HEK293T (cell line): ENCODE measurements at regions not wholly inside any gene's neighbourhood (a gene's known extent, or its start where the extent isn't known, plus 50 kb on each side); places are given as distances from the start of the nearest gene placed in this dataset.

Experiments
- CTCF ChIA-PET: fragments of 350-600 bp; formaldehyde crosslinking; extraction: SDS; loops from one replicate; lab custom pipeline; 2021; ENCODE audit warnings: antibody characterized with exemption, inconsistent platforms; lab: Yijun Ruan, JAX
- POLR2A ChIA-PET: fragments of 350-600 bp; formaldehyde crosslinking; extraction: SDS; loops from one replicate; lab custom pipeline; 2020; ENCODE audit warnings: antibody characterized with exemption, inconsistent platforms; lab: Yijun Ruan, JAX
- DNase-seq: peaks from one replicate; pipeline ENCODE4 v3.0.0; 2012; ENCODE audit warnings: mixed read lengths; ENCODE audit errors: extremely low spot score
- ARNT ChIP-seq: fragments of 450-650 bp; IDR thresholded peaks from 2 replicates; pipeline ENCODE4 v1.6.1; 2017; ENCODE audit warnings: mild to moderate bottlenecking
- BHLHE40 ChIP-seq: fragments of 450-650 bp; IDR thresholded peaks from 2 replicates; pipeline ENCODE4 v1.6.1; 2016; ENCODE audit warnings: mild to moderate bottlenecking, moderate library complexity, borderline replicate concordance
- CTBP1 ChIP-seq: fragments of 450-650 bp; IDR thresholded peaks from 2 replicates; pipeline ENCODE4 v1.6.1; 2016; ENCODE audit warnings: borderline replicate concordance
- ELF4 ChIP-seq: fragments of 450-650 bp; IDR thresholded peaks from 2 replicates; pipeline ENCODE4 v1.6.1; 2017; ENCODE audit warnings: antibody characterized with exemption
- FOXA1 ChIP-seq: fragments of 450-650 bp; IDR thresholded peaks from 2 replicates; pipeline ENCODE4 v1.6.1; 2016; ENCODE audit warnings: mild to moderate bottlenecking
- FOXK2 ChIP-seq: fragments of 450-650 bp; IDR thresholded peaks from 2 replicates; pipeline ENCODE4 v1.6.1; 2016; ENCODE audit warnings: mild to moderate bottlenecking
- FOXM1 ChIP-seq: fragments of 450-650 bp; IDR thresholded peaks from 2 replicates; pipeline ENCODE4 v1.6.1; 2017; ENCODE audit warnings: mild to moderate bottlenecking, borderline replicate concordance
- HDGF ChIP-seq: fragments of 450-650 bp; IDR thresholded peaks from 2 replicates; pipeline ENCODE4 v1.6.1; 2017; ENCODE audit warnings: antibody characterized with exemption, borderline replicate concordance
- L3MBTL2 ChIP-seq: fragments of 450-650 bp; conservative IDR thresholded peaks from 2 replicates; pipeline ENCODE4 v1.6.1; 2016; ENCODE audit warnings: mild to moderate bottlenecking
- LEF1 ChIP-seq: fragments of 450-650 bp; IDR thresholded peaks from 2 replicates; pipeline ENCODE4 v1.6.1; 2017; ENCODE audit warnings: mild to moderate bottlenecking, borderline replicate concordance
- NFRKB ChIP-seq: fragments of 450-650 bp; IDR thresholded peaks from 2 replicates; pipeline ENCODE4 v1.6.1; 2016; ENCODE audit warnings: mild to moderate bottlenecking, moderate library complexity
- PKNOX1 ChIP-seq: fragments of 450-650 bp; IDR thresholded peaks from 2 replicates; pipeline ENCODE4 v1.6.1; 2016
- SP1 ChIP-seq: fragments of 450-650 bp; IDR thresholded peaks from 2 replicates; pipeline ENCODE4 v1.6.1; 2017
- SUZ12 ChIP-seq: fragments of 450-650 bp; IDR thresholded peaks from 2 replicates; pipeline ENCODE4 v1.6.1; 2016; ENCODE audit warnings: mild to moderate bottlenecking
- TARDBP ChIP-seq: fragments of 450-650 bp; IDR thresholded peaks from 2 replicates; pipeline ENCODE4 v1.6.1; 2016
- ZNF384 ChIP-seq: fragments of 450-650 bp; IDR thresholded peaks from 2 replicates; pipeline ENCODE4 v1.6.1; 2016

DNA sequence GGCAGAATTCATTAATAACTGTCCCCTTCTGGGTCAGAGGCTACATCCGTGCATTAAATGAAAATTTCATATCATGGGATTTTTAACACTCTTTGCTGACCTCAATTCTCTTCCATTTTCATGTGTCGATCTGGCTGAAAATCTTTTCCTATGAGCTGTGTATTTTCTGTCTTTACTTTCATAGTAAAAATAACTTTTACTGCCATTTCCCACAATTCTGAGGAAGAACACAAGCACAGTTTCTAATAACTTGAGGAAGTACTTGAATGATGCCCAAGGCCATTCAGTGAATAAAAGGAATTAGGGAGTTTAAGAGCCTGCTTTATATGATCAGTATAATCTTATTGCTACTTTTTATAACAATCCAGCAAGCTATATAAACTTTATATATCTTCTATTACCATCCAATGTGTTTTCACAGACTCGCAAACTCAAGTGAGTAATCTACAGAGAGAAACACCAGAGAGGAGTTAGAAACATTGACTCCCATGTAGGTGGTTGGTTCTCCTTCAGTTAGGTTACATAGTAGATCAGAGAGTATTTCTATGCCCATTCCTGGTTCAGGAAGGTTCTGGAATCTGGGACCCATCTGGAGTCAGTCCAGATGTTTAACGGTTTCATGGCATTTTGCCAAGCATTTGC, 340.0 kb downstream of the FBXO15 start:
- ChIA-PET CTCF (no interaction called here), POLR2A (no interaction called here)
- TF ChIP-seq FOXM1, result no peak
- no peak for TF ChIP-seq NFRKB
- TF ChIP-seq ZNF384, result no peak
- TF ChIP-seq PKNOX1, result no peak
- no peak for TF ChIP-seq TARDBP
- TF ChIP-seq ARNT, result no peak
- no peak for TF ChIP-seq FOXA1
- TF ChIP-seq CTBP1, result no peak
- no peak for TF ChIP-seq HDGF
- TF ChIP-seq BHLHE40, result no peak
- no peak for TF ChIP-seq LEF1
- no peak for TF ChIP-seq L3MBTL2
- TF ChIP-seq SP1, result no peak
- DNase-seq, result no peak

DNA sequence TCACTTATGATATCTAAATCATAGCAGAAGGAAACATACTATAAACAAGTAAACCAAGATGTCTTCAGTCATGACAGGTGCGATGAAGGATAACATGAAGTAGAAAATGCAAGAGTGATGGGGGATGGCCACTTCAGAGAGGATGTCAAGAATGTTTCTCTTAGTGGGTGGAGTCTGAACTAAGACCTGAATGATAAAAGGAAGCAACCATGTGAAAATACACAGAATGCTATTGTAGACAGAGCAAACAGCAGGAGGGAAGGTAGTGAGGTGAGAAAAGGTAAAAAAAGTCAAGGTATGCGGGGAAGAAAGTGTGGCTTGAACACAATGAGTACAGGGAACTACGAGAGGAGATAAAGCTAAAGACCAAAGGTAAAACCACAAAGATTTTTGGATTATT, 341.6 kb downstream of the FBXO15 start:
- POLR2A ChIA-PET, result no interaction called here
- CTCF ChIA-PET, result no interaction called here
- no peak for TF ChIP-seq FOXK2
- TF ChIP-seq FOXM1, result no peak
- TF ChIP-seq CTBP1, result no peak
- no peak for TF ChIP-seq ARNT
- TF ChIP-seq ZNF384, result no peak
- no peak for TF ChIP-seq HDGF
- no peak for TF ChIP-seq LEF1
- TF ChIP-seq L3MBTL2, result no peak
- no peak for TF ChIP-seq FOXA1
- TF ChIP-seq NFRKB, result no peak
- TF ChIP-seq SP1, result no peak
- TF ChIP-seq ELF4, result no peak
- TF ChIP-seq TARDBP, result no peak
- TF ChIP-seq SUZ12, result no peak
- no peak for TF ChIP-seq PKNOX1
- TF ChIP-seq BHLHE40, result no peak
- no peak for DNase-seq

DNA sequence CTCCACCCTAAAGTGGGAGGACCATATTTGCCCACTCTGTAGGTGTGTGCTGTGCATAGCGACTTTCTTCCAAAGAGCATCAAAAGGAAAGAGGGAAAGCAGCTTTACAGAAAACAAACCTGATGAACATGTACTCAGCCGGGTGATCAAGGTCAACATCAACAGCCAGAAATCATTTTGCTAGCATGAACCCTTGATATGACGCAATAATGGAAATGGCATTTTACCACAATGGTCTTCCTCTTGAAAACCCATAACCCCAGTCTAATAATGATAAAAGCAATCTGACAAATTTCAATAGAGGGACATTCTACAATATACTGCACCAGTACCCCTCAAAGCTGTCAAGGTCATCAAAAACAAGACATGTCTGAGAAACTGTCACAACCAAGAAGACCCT, 350.2 kb downstream of the FBXO15 start:
- no peak for TF ChIP-seq LEF1
- no peak for TF ChIP-seq ARNT
- TF ChIP-seq SP1, result no peak
- TF ChIP-seq L3MBTL2, result no peak
- no peak for TF ChIP-seq PKNOX1
- no peak for TF ChIP-seq ELF4
- TF ChIP-seq TARDBP, result no peak
- no peak for TF ChIP-seq FOXM1
- no peak for TF ChIP-seq SUZ12
- TF ChIP-seq ZNF384, result no peak
- no peak for TF ChIP-seq HDGF
- TF ChIP-seq FOXA1, result no peak
- TF ChIP-seq FOXK2, result no peak
- TF ChIP-seq BHLHE40, result no peak
- no peak for TF ChIP-seq NFRKB
- DNase-seq, result no peak
- ChIA-PET POLR2A (no interaction called here), CTCF (no interaction called here)

GRCh38 chr18:73793386-73793785, 354.2 kb downstream of the FBXO15 start:
- TF ChIP-seq TARDBP, result no peak
- no peak for TF ChIP-seq FOXK2
- no peak for TF ChIP-seq FOXM1
- TF ChIP-seq SUZ12, result no peak
- TF ChIP-seq HDGF, result no peak
- no peak for TF ChIP-seq BHLHE40
- no peak for TF ChIP-seq L3MBTL2
- TF ChIP-seq PKNOX1, result no peak
- no peak for TF ChIP-seq ZNF384
- TF ChIP-seq FOXA1, result no peak
- TF ChIP-seq ARNT, result no peak
- TF ChIP-seq LEF1, result no peak
- no peak for TF ChIP-seq ELF4
- TF ChIP-seq CTBP1, result no peak
- no peak for TF ChIP-seq SP1
- TF ChIP-seq NFRKB, result no peak
- CTCF ChIA-PET, result interaction anchor here (0.6 kb wide), 1 partner anchor 1069 kb away, joined by 3 read pairs; no protein-coding TSS in a partner anchor
- no peak for DNase-seq
- POLR2A ChIA-PET, result no interaction called here

GRCh38 chr18:73791081-73791480, 356.6 kb downstream of the FBXO15 start:
- POLR2A ChIA-PET, result no interaction called here
- CTCF ChIA-PET, result no interaction called here

More at GRCh38 chr18:73791081-73791480, 356.6 kb downstream of the FBXO15 start:
- TF ChIP-seq LEF1 (no peak), NFRKB (no peak), CTBP1 (no peak), ARNT (no peak), FOXK2 (no peak), FOXA1 (no peak), SUZ12 (no peak), ZNF384 (no peak), L3MBTL2 (no peak), ELF4 (no peak), HDGF (no peak), SP1 (no peak), PKNOX1 (no peak), FOXM1 (no peak), BHLHE40 (no peak), TARDBP (no peak)
- DNase-seq, result no peak
